HEK293 (cell line): ENCODE measurements at regions not wholly inside any gene's neighbourhood (a gene's known extent, or its start where the extent isn't known, plus 50 kb on each side); places are given as distances from the start of the nearest gene placed in this dataset.

Source experiments
- BCL11A ChIP-seq: fragments of 450-650 bp; formaldehyde crosslinking; IDR thresholded peaks from 2 replicates; pipeline ENCODE4 v1.5.1; 2016; ENCODE audit warnings: low read depth, missing biosample characterization, missing genetic modification characterization
- CTCF ChIP-seq: fragments of 450-650 bp; formaldehyde crosslinking; IDR thresholded peaks from 2 replicates; pipeline ENCODE4 v1.5.1; 2016; ENCODE audit warnings: missing biosample characterization, missing genetic modification characterization
- SCRT2 ChIP-seq: fragments of 450-650 bp; formaldehyde crosslinking; IDR thresholded peaks from 2 replicates; pipeline ENCODE4 v1.5.1; 2016; ENCODE audit warnings: missing biosample characterization, missing genetic modification characterization
- TCF7L2 ChIP-seq: IDR thresholded peaks from 2 replicates; pipeline ENCODE4 v1.6.1; 2011; ENCODE audit warnings: low read depth, mild to moderate bottlenecking, inconsistent platforms, low read length, moderate library complexity, borderline replicate concordance
- ZNF274 ChIP-seq, 2 experiments: fragments of 200-500 bp in 1 of 2; fragments of 450-650 bp in 1 of 2; sonication (Bioruptor generic) in 1 of 2; formaldehyde crosslinking in 1 of 2; IDR thresholded peaks; 2 replicates each; pipeline versions ENCODE4 v1.5.1 to v1.6.1; 2014 to 2016; ENCODE audit warnings: borderline replicate concordance in 1 of 2, inconsistent platforms in 1 of 2, low read length in 1 of 2, missing biosample characterization in 1 of 2, missing genetic modification characterization in 1 of 2
- ZNF449 ChIP-seq: fragments of 450-650 bp; formaldehyde crosslinking; IDR thresholded peaks from 2 replicates; pipeline ENCODE4 v1.5.1; 2017; ENCODE audit warnings: missing biosample characterization, mild to moderate bottlenecking, missing genetic modification characterization, moderate library complexity
- ZNF513 ChIP-seq: fragments of 450-650 bp; IDR thresholded peaks from 2 replicates; pipeline ENCODE4 v1.5.1; 2018; ENCODE audit warnings: missing biosample characterization, missing genetic modification characterization
- ZNF639 ChIP-seq: fragments of 450-650 bp; formaldehyde crosslinking; IDR thresholded peaks from 2 replicates; pipeline ENCODE4 v1.5.1; 2016; ENCODE audit warnings: missing biosample characterization, missing genetic modification characterization
- ZNF704 ChIP-seq: fragments of 450-650 bp; formaldehyde crosslinking; IDR thresholded peaks from 2 replicates; pipeline ENCODE4 v1.5.1; 2016; ENCODE audit warnings: missing biosample characterization, missing genetic modification characterization
- ZNF747 ChIP-seq: fragments of 450-650 bp; formaldehyde crosslinking; IDR thresholded peaks from 2 replicates; pipeline ENCODE4 v1.5.1; 2016; ENCODE audit warnings: missing biosample characterization, missing genetic modification characterization

- no peak for TF ChIP-seq ZNF513 (tag by site-specific recombination)
- no peak for TF ChIP-seq TCF7L2
- no peak for TF ChIP-seq CTCF
- no peak for TF ChIP-seq ZNF639 (tag by site-specific recombination)
- no peak for TF ChIP-seq BCL11A (tag by site-specific recombination)
- no peak for TF ChIP-seq ZNF747 (tag by site-specific recombination)
- no peak for TF ChIP-seq ZNF274 (IDR thresholded peaks at IDR 0.05; ENCODE audit: low read length)
- no peak for TF ChIP-seq ZNF274 (tag by site-specific recombination; IDR thresholded peaks at IDR 0.05; ENCODE audit: borderline replicate concordance)
- no peak for TF ChIP-seq SCRT2
- TF ChIP-seq ZNF449 (tag by site-specific recombination) = no peak
- no peak for TF ChIP-seq ZNF704 (tag by site-specific recombination)
Measured at GRCh38 chr7:42485301-42485766, 248.3 kb upstream of the GLI3 start.
